Cardiac septum (tissue), 1 donor: ENCODE measurements at regions not wholly inside any gene's neighbourhood (a gene's known extent, or its start where the extent isn't known, plus 50 kb on each side); places are given as distances from the start of the nearest gene placed in this dataset.

ENCODE experiments used
- DNase-seq: peaks from one replicate; pipeline ENCODE4 v3.0.0-alpha.2; 2020; ENCODE audit warnings: low spot score
- intact Hi-C: fragments of 100-400 bp; cut with DNase I; formaldehyde crosslinking; loops from one replicate; pipeline ENCODE4 v1.14.0; 2022
- donor health status: DM: no; HTN: no; CAD: no.

GRCh38 chr16:85548375-85548774, 64.7 kb upstream of the GSE1 start:
- DNase-seq: no peak
- intact Hi-C loops: no loop called here

DNA sequence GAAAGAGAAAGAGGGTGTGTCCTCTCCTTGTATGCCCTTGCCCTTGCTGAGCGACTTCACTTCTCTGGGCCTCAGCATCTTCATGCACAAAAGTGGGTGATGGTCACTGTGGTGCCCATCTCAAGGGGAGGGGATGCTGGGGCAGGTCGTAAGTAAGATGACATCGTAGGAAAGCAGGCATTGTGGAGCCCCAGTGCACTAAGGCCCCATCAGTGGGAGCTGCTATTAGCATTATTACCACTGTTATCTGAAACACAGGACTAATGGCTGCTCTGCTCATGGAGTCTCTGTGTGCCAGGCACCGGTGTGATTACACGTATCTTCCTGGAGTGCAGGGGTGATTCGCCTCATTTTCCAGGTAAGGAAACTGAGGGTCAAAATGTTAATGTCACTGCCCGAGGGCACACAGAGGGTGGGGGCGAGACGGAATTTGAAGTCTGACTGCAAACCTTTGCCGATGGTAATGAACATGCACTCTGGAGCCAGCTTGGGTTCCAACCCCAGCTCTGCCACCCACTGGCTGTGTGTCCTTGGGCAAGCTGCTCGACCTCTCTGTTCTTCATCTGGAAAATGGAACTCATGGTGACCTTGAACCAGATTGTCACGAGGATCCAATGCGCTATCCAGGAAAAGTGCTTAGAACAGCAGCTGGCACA, 63.2 kb upstream of the GSE1 start:
- DNase-seq: no peak
- intact Hi-C loops: loop anchor here (2.0 to 10.0 kb wide), 2 partner anchors 59 to 155 kb away; no protein-coding TSS in a partner anchor

DNA sequence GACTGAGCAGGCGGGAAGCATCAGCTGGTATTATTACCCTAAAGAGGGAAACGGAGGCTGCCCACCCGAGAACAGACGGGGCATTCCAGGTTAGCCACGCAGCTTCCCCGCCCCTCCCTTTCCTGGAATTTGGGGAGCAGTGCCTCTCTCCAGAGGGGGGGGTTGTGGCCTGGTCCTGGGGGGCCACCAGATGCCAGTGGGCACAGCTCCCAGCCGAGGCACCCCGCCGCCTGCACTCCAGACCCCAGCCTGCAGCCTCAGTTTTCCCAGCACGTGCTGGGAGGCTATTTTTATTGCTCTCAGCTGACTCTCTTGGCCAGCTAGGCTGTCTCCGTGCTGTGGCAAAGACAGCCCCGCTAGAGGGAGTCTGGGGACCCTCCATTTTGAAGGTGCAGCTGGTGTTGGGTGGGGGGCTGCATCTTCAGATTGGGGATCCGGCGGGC, 62.7 kb upstream of the GSE1 start:
- intact Hi-C loops: loop anchor here (2.0 to 10.0 kb wide), 2 partner anchors 60 to 156 kb away; no protein-coding TSS in a partner anchor
- no peak for DNase-seq

DNA sequence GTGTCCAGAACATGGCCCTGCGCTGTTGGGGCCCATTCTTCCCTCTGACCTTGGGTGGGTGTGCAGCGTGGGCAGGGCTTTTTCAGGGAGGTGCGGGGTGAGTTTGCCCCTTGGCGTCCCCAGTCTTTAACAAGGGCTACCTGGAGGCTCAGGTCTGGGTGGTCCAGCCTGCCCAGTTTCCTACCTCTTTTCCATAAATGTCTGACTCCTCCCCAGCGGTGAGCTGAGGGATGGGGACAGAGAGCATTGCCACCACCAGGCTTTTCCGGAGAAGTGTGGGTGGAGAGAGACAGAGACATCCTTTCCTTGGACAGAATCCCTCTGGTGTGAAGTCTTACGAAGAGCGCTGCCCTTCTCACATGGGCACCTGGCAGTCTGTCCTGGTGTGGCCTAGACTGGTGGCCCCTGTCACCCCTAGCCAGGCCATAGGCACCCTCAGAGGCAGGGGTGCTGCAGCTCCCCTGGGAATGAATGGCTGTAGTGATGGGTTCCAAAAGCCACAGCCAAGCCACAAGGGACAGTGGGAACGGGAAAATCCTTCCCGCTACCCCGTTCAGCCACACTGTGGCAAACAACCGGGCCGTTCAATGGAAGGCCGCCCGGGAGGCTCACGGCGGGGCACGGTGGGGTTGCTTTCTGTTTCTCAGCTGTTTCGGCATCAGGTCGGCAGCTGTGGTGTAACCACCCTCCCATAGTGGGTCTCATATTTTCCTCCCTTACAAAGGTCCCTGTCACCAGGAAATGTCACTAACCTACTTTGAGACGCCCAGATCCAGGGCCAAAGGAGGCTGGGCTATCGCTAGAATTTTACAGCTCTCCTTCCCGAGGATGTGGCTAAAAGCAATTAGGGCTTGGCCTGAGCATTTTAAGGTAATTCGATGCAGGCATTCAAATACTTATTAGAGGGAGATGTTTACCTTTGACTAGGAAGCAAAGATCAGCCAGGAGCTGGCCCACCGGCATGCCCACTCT, 61.9 kb upstream of the GSE1 start:
- DNase-seq: no peak
- intact Hi-C loops: loop anchor here (2.0 to 10.0 kb wide), 2 partner anchors 60 to 156 kb away; no protein-coding TSS in a partner anchor

DNA sequence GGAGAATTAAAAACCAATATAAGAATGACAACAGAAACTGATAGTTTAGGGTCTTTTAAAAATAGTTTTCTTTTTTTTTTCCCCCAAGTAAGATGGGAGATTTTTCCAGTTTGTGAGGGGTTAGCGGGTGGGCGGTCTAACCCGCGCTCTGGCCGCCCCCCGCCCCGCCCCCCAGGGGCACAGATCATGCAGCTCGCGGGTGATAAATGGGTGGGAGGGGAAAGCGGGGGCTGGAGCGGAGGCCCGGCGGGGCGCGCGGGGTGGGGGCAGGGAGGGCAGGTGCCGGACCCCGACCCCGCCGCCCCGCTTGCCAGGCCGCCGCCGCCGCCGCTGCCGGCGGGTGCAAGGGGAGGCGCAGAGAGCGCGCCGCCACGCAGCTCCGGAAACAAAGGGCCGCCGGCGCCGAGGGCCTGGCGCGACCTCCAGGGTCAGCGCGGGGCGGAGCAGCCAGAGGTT, 60.1 kb upstream of the GSE1 start:
- no peak for DNase-seq
- intact Hi-C loops: loop anchor here (10.0 kb wide), 1 partner anchor 158 kb away; no protein-coding TSS in a partner anchor

GRCh38 chr16:85553436-85554113, 59.5 kb upstream of the GSE1 start:
- DNase-seq: peak; percentile 87
- intact Hi-C loops: loop anchor here (2.0 to 10.0 kb wide), 2 partner anchors 57 to 159 kb away; no protein-coding TSS in a partner anchor

DNA sequence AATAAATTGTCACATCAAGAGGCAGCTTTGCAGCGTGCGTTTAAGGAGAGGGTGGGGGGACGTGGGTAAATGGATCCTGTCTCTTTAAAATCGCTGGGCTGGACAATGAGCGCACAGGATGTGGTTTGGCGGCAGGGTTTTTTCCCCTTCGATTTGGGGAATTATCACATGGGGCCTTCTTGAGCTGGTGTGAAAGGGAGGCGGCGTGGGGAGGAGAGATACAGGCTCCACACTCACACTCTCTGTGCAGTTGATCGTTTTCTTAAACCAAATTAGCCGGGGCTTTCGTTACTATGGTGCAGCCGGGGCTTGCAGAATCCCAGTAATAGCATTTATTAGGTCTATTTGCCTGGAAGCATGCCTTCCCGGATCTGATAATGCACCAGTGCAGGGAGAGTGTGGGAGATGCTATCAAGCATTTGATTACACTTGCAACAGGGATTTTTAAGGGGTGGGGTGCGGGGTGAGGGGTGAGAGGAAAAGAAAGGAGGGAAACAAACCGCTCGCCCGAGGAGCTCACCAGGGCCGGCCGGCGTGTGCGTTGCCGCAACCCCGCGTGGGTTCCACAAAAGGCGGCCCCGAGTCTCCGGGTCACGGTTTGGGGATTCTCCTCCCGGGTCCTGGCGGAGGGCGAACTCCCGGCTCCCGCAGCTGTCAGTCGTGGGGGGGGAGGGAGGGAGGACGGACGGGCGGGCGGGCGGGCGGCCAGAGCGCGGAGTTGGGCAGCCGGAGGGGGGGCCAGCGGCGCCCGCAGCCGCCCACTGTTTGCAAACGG, 58.8 kb upstream of the GSE1 start:
- DNase-seq: peak; percentile 92
- intact Hi-C loops: loop anchor here (2.0 to 10.0 kb wide), 2 partner anchors 56 to 160 kb away; no protein-coding TSS in a partner anchor

DNA sequence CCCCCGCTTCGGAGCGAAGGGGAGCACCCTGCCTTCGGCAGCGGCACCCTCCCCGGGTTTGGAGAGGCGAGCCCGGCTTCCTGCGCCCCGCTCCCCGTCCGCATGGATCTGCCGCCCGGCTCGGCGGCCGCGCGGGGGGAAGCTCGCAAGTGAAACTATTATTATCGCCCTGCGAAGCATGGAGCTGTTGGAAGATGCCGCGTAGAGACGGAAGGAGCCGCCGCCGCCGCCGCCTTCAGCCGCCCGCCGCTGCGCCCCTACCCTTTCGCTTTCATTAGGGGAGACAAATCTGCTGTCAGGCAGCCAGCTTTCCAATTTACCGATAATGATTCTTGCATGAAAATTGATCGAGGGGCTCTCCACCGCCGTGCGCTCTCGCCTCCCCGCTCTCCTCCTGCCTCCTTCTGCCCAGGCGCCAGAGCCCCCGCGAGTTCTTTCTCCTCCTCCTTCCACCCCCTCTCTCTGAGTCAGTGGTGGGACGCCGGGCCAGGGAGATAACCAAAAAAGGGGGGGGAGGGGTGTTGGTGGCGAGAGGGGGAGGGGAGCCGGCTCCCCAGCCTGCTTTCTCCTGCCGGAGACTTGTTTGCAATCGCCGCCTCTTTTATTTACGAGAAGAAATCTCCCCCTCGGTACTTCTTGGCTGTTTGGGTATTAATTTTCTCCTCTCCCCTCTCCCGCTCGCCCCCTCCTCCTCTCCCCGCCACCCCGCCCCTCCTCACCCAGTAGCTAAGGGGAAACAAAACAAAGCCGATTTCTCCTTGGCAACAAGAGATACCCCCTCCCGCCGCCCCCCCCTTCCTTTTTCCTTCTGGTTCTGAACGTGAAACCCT, 58.0 kb upstream of the GSE1 start:
- intact Hi-C loops: loop anchor here (2.0 to 10.0 kb wide), 3 partner anchors 56 to 160 kb away; no protein-coding TSS in a partner anchor
- DNase-seq: no peak

- intact Hi-C loops: loop anchor here (2.0 to 10.0 kb wide), 3 partner anchors 55 to 161 kb away; no protein-coding TSS in a partner anchor
- DNase-seq: no peak
Observed at GRCh38 chr16:85555719-85556455, 57.2 kb upstream of the GSE1 start.

DNA sequence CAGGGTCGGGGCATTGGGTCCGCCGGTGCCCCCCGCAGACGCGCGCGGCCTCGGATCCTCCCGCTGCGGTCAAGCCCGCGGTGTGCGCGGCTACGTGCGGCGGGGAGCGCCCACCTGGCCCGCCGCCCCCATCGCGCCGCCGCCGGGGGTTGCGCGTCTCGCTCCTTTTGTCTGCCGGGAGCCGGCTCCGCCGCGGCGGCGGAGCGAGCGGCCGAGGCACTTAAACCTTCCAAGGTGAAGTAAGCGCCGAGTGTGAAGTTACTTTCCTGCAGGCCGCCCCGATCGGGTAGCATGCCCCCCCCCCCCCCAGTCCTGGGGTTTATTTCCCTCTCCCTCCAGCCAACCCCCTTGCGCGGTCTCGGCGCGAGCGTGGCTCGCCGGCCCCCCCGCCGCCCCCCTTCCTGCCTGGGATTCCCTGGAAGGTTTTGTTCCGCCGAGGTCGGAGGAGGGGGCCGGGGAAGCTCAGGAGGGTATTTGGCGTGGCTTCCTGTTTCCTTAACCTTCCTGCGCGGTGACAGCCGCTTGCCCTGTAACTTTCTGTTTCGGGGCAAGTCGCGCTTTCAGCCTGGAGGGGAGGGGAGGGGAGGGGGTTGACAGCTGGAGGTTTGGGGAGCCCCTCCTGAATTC, 56.6 kb upstream of the GSE1 start:
- peak; percentile 86 for DNase-seq
- intact Hi-C loops: loop anchor here (5.0 to 10.0 kb wide), 2 partner anchors 134 to 162 kb away; no protein-coding TSS in a partner anchor

- intact Hi-C loops: loop anchor here (5.0 to 10.0 kb wide), 2 partner anchors 135 to 163 kb away; no protein-coding TSS in a partner anchor
- no peak for DNase-seq
Observed at GRCh38 chr16:85557083-85557970, 55.8 kb upstream of the GSE1 start.

GRCh38 chr16:85557971-85558657, 55.0 kb upstream of the GSE1 start:
- intact Hi-C loops: loop anchor here (5.0 to 10.0 kb wide), 2 partner anchors 136 to 163 kb away; no protein-coding TSS in a partner anchor
- no peak for DNase-seq

- intact Hi-C loops: no loop called here
- no peak for DNase-seq
Observed at GRCh38 chr16:85560932-85561247, 52.2 kb upstream of the GSE1 start.

GRCh38 chr16:85561248-85562092, 51.7 kb upstream of the GSE1 start:
- intact Hi-C loops: no loop called here
- DNase-seq: no peak
